ENCODE measurements at regions not wholly inside any gene's neighbourhood (a gene's known extent, or its start where the extent isn't known, plus 50 kb on each side); places are given as distances from the start of the nearest gene placed in this dataset.

DNA sequence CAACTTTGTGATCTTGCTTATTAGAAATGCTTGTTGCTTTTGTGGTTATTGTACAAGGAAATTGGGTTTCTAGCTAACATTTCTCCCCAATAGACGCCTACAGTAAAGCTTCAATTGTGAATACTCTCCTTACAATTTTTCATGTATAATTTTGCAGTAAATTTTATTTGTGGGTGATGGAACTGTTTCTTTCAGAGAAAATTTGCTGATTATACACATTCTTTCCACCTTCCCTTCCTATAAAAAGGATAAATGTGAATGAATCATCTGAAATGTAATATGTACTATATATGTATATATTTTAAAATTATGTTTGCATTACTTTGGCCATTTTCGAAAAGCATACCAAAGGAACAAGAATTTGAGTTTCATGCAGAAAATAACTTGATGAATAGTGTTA is 162.7 kb upstream of the CRBN start:
- TF ChIP-seq POLR2AphosphoS5 (IDR thresholded peaks at IDR 0.05; ENCODE audit: borderline replicate concordance, low read depth, low read length) = no peak
- TF ChIP-seq EZH2 (IDR thresholded peaks at IDR 0.05) = no peak

Measured in SK-N-MC (cell line).